ENCODE measurements at regions not wholly inside any gene's neighbourhood (a gene's known extent, or its start where the extent isn't known, plus 50 kb on each side); places are given as distances from the start of the nearest gene placed in this dataset.

- TF ChIP-seq POLR2A (IDR thresholded peaks at IDR 0.05; ENCODE audit: low read depth, low read length) (no peak), CTCF (IDR thresholded peaks at IDR 0.05; ENCODE audit: extremely low read depth in 1 of 2, insufficient read depth in 1 of 2, low read depth in 1 of 2, low read length in 2 of 2) (no peak), MAX (IDR thresholded peaks at IDR 0.05; ENCODE audit: insufficient read depth, insufficient read length) (no peak)
Measured at GRCh38 chrX:5145957-5146356, 1082.7 kb downstream of the NLGN4X start.
